GM12878 (cell line): ENCODE measurements at regions not wholly inside any gene's neighbourhood (a gene's known extent, or its start where the extent isn't known, plus 50 kb on each side); places are given as distances from the start of the nearest gene placed in this dataset.

Experiments used
- ATAC-seq: fragments of 200-7000 bp; cut with Tn5 transposase; 3 replicates; pipeline ENCODE4 v1.9.1; 2020; ENCODE audit warnings: mild to moderate bottlenecking, moderate library complexity
- BruUV-seq: library from RNA; stranded (reverse); fragments of 400-500 nt; replicated peaks from 2 replicates; lab custom pipeline; 2021; lab: Mats Ljungman, UMichigan
- CTCF ChIA-PET: fragments of 300-600 bp; sonication (Branson Sonifier 250); formaldehyde crosslinking; extraction: SDS; loops from one replicate; lab custom pipeline; 2021; ENCODE audit warnings: inconsistent platforms; lab: Yijun Ruan, JAX
- POLR2A ChIA-PET: fragments of 350-600 bp; formaldehyde crosslinking; extraction: SDS; loops from one replicate; lab custom pipeline; 2021; ENCODE audit warnings: inconsistent platforms; lab: Charles Lee
- RAD21 ChIA-PET: fragments of 300-600 bp; sonication (Branson Sonifier 250); formaldehyde crosslinking; loops from one replicate; lab custom pipeline; 2023; ENCODE audit warnings: antibody characterized with exemption; ENCODE audit not compliant: unreplicated experiment; lab: Charles Lee
- SMC1A ChIA-PET: fragments of 300-600 bp; sonication (Branson Sonifier 250); formaldehyde crosslinking; loops from one replicate; lab custom pipeline; 2023; ENCODE audit not compliant: unreplicated experiment, uncharacterized antibody; lab: Charles Lee
- DNase-seq: peaks from one replicate; pipeline ENCODE4 v3.0.0-alpha.2; 2011; ENCODE audit warnings: low read depth, low spot score
- FAIRE-seq: peaks from 3 replicates; lab custom pipeline; 2011; peaks lifted over from hg19 to GRCh38; lab: Jason Lieb, UNC
- H2AFZ ChIP-seq: 2 replicates; pipeline ENCODE4 v1.6.0; 2011; ENCODE audit warnings: low read depth, low read length, control low read depth; ENCODE audit not compliant: control insufficient read depth
- H3K27ac ChIP-seq: 2 replicates; pipeline ENCODE4 v1.5.1; 2011; ENCODE audit warnings: control low read depth; ENCODE audit not compliant: control insufficient read depth, insufficient read depth
- H3K27me3 ChIP-seq, 2 experiments: replicated peaks in 1 of 2; 2 replicates each; pipeline versions ENCODE4 v1.6.0 to v1.6.1; 2011; ENCODE audit warnings: low read length in 1 of 2; ENCODE audit not compliant: control insufficient read depth in 2 of 2, insufficient read depth in 2 of 2
- H3K36me3 ChIP-seq, 2 experiments: 2 replicates each; pipeline ENCODE4 v1.5.1; 2011; ENCODE audit warnings: low read length in 1 of 2; ENCODE audit not compliant: control insufficient read depth in 2 of 2, insufficient read depth in 2 of 2
- H3K4me1 ChIP-seq: 2 replicates; pipeline ENCODE4 v1.6.1; 2011; ENCODE audit warnings: mild to moderate bottlenecking, low read length, moderate library complexity, mixed read lengths; ENCODE audit not compliant: control insufficient read depth, insufficient read depth
- H3K4me2 ChIP-seq: 2 replicates; pipeline ENCODE4 v1.6.0; 2011; ENCODE audit warnings: control low read depth; ENCODE audit not compliant: control insufficient read depth, insufficient read depth
- H3K4me3 ChIP-seq: fragments of 200-600 bp; sonication (generic); 2 replicates; pipeline ENCODE4 v1.5.1; 2016
- H3K79me2 ChIP-seq: 2 replicates; pipeline ENCODE4 v1.6.0; 2011; ENCODE audit warnings: low read length; ENCODE audit not compliant: control insufficient read depth, insufficient read depth
- H3K9ac ChIP-seq: 2 replicates; pipeline ENCODE4 v1.8.0; 2011; ENCODE audit warnings: low read length, control low read depth, mixed read lengths; ENCODE audit not compliant: control insufficient read depth, insufficient read depth
- H3K9me3 ChIP-seq: replicated peaks from 3 replicates; pipeline ENCODE4 v1.5.1; 2011; ENCODE audit warnings: mild to moderate bottlenecking, low read length; ENCODE audit not compliant: control insufficient read depth, insufficient read depth
- H4K20me1 ChIP-seq: 2 replicates; pipeline ENCODE4 v1.6.0; 2011; ENCODE audit not compliant: control insufficient read depth, insufficient read depth
- BRCA1 ChIP-seq: IDR thresholded peaks from 2 replicates; pipeline ENCODE4 v1.6.1; 2011; ENCODE audit warnings: low read depth, low read length, improper control_type of control experiment
- DPF2 ChIP-seq: fragments of 450-650 bp; IDR thresholded peaks from 2 replicates; pipeline ENCODE4 v1.6.1; 2017; ENCODE audit warnings: mild to moderate bottlenecking
- EED ChIP-seq: sonication (generic); IDR thresholded peaks from 2 replicates; pipeline ENCODE4 v1.6.1; 2016; ENCODE audit warnings: antibody characterized with exemption, low read depth
- EGR1 ChIP-seq, 2 experiments: IDR thresholded peaks; 1 replicate in 1 of 2; 2 replicates in 1 of 2; pipeline ENCODE4 v1.6.1; 2011 to 2012; ENCODE audit warnings: low read depth in 2 of 2, low read length in 2 of 2, borderline replicate concordance in 1 of 2, mild to moderate bottlenecking in 1 of 2, moderate library complexity in 1 of 2
- FOXK2 ChIP-seq: fragments of 450-650 bp; IDR thresholded peaks from 2 replicates; pipeline ENCODE4 v1.6.1; 2017; ENCODE audit warnings: mild to moderate bottlenecking, moderate library complexity
- MAX ChIP-seq: IDR thresholded peaks from 2 replicates; pipeline ENCODE4 v1.6.1; 2012; ENCODE audit warnings: low read depth, low read length, improper control_type of control experiment
- NFIC ChIP-seq: IDR thresholded peaks from 2 replicates; pipeline ENCODE4 v1.6.1; 2012; ENCODE audit warnings: low read depth, mild to moderate bottlenecking, inconsistent platforms, low read length, moderate library complexity
- RBBP5 ChIP-seq: fragments of 200-600 bp; sonication (generic); conservative IDR thresholded peaks from 2 replicates; pipeline ENCODE4 v1.6.1; 2016
- RELB ChIP-seq: fragments of 450-650 bp; IDR thresholded peaks from 2 replicates; pipeline ENCODE4 v1.6.1; 2017; ENCODE audit warnings: low read depth, mild to moderate bottlenecking, moderate library complexity
- RFX5 ChIP-seq: IDR thresholded peaks from 2 replicates; pipeline ENCODE4 v1.6.1; 2011; ENCODE audit warnings: low read depth, low read length, improper control_type of control experiment
- SMAD1 ChIP-seq: fragments of 450-650 bp; IDR thresholded peaks from 2 replicates; pipeline ENCODE4 v1.6.1; 2018; ENCODE audit warnings: mild to moderate bottlenecking, low read depth; ENCODE audit not compliant: partially characterized antibody
- TARDBP ChIP-seq: IDR thresholded peaks from 2 replicates; pipeline ENCODE4 v1.6.1; 2016; ENCODE audit warnings: borderline replicate concordance
- ZNF622 ChIP-seq: fragments of 450-650 bp; IDR thresholded peaks from 2 replicates; pipeline ENCODE4 v1.6.1; 2017; ENCODE audit warnings: mild to moderate bottlenecking, inconsistent platforms
- WGBS: methylation state at CpG from one replicate; pipeline ENCODE4 v1.1.6; 2016; ENCODE audit warnings: low lambda C conversion rate; ENCODE audit not compliant: insufficient replicate concordance, insufficient coverage; ENCODE audit errors: missing lambda C conversion rate; 5-methylcytosine and 5-hydroxymethylcytosine counted together
- in situ Hi-C: fragments of 300-500 bp; cut with MboI; formaldehyde crosslinking; loops from 9 replicates; pipeline ENCODE4 v1.14.3; 2018; ENCODE audit warnings: mixed read lengths
- intact Hi-C: fragments of 100-400 bp; cut with micrococcal nuclease; formaldehyde crosslinking; loops from one replicate; pipeline ENCODE4 v1.14.2; 2022; ENCODE audit not compliant: unreplicated experiment
- TF ChIP-seq, protein P1 (sequence below): fragments of 450-650 bp; IDR thresholded peaks from 2 replicates; pipeline ENCODE4 v1.6.1; 2018; ENCODE audit warnings: borderline replicate concordance, mild to moderate bottlenecking; ENCODE audit not compliant: partially characterized antibody

GRCh38 chr20:7696311-7696710 lies 243.9 kb downstream of the HAO1 start:
- in situ Hi-C loops = no loop called here
- 0% methylated on average over 1 of the region's 1 CpG for WGBS
- intact Hi-C loops = no loop called here
- Histone ChIP-seq H3K4me3 (no peak overlapping the region), H2AFZ (no peak overlapping the region), H3K79me2 (no peaks in the 10 kb centered on the region), H3K27ac (no peak overlapping the region), H3K9ac (no peak overlapping the region), H3K27me3 (no peaks in the 10 kb centered on the region; a peak in 1 of 4 replicates), H3K36me3 (no peaks in the 10 kb centered on the region), H3K4me1 (no peaks in the 10 kb centered on the region), H3K4me2 (no peak overlapping the region), H4K20me1 (no peaks in the 10 kb centered on the region), H3K9me3 (no peaks in the 10 kb centered on the region)
- RAD21 ChIA-PET = no interaction called here
- POLR2A ChIA-PET = no interaction called here
- CTCF ChIA-PET = no interaction called here
- ATAC-seq = no peak
- FAIRE-seq = no peak
- BruUV-seq = no TSS peak
- DNase-seq = no peak
- TF ChIP-seq TARDBP (no peak), RFX5 (no peak), EED (no peak), FOXK2 (no peak), SMAD1 (no peak), EGR1 (IDR thresholded peaks at IDR 0.05; ENCODE audit: borderline replicate concordance in 1 of 2, low read depth in 2 of 2, low read length in 2 of 2) (no peak), NFIC (no peak), ZNF622 (no peak), BRCA1 (no peak), DPF2 (no peak), RELB (no peak), RBBP5 (no peak), MAX (no peak)
- TF ChIP-seq, protein P1, sequence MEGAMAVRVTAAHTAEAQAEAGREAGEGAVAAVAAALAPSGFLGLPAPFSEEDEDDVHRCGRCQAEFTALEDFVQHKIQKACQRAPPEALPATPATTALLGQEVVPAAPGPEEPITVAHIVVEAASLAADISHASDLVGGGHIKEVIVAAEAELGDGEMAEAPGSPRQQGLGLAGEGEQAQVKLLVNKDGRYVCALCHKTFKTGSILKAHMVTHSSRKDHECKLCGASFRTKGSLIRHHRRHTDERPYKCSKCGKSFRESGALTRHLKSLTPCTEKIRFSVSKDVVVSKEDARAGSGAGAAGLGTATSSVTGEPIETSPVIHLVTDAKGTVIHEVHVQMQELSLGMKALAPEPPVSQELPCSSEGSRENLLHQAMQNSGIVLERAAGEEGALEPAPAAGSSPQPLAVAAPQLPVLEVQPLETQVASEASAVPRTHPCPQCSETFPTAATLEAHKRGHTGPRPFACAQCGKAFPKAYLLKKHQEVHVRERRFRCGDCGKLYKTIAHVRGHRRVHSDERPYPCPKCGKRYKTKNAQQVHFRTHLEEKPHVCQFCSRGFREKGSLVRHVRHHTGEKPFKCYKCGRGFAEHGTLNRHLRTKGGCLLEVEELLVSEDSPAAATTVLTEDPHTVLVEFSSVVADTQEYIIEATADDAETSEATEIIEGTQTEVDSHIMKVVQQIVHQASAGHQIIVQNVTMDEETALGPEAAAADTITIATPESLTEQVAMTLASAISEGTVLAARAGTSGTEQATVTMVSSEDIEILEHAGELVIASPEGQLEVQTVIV = no peak
- SMC1A ChIA-PET = no interaction called here
